Right atrium auricular region (tissue), 2 donors: ENCODE measurements at regions not wholly inside any gene's neighbourhood (a gene's known extent, or its start where the extent isn't known, plus 50 kb on each side); places are given as distances from the start of the nearest gene placed in this dataset.

ENCODE experiments used
- DNase-seq: peaks from one replicate; pipeline ENCODE4 v3.0.0-alpha.2; 2019; ENCODE audit warnings: low spot score
- H3K27ac ChIP-seq, 2 donors: fragments of 200-600 bp; sonication (generic); 1 replicate in 1 of 2; 2 replicates in 1 of 2; pipeline ENCODE4 v1.5.1; 2016 to 2019
- H3K27me3 ChIP-seq, 2 donors: fragments of 200-600 bp; sonication (generic); one replicate each; pipeline versions ENCODE4 v1.5.1 to v1.6.0; 2017 to 2019
- H3K36me3 ChIP-seq: fragments of 200-600 bp; sonication (generic); one replicate; pipeline ENCODE4 v1.5.1; 2016
- H3K4me1 ChIP-seq, 2 donors: fragments of 200-600 bp; sonication (generic); one replicate each; pipeline versions ENCODE4 v1.5.1 to v1.6.0; 2017 to 2019
- H3K4me3 ChIP-seq, 2 donors: fragments of 200-600 bp; sonication (generic); 1 replicate in 1 of 2; 2 replicates in 1 of 2; pipeline ENCODE4 v1.5.1; 2017 to 2019; ENCODE audit warnings: mild to moderate bottlenecking in 1 of 2, moderate library complexity in 1 of 2
- H3K9me3 ChIP-seq, 2 donors: fragments of 200-600 bp; sonication (generic); one replicate each; pipeline ENCODE4 v1.5.1; 2019
- CTCF ChIP-seq, 2 donors: fragments of 200-600 bp; sonication (generic); IDR thresholded peaks; one replicate each; pipeline ENCODE4 v1.5.1; 2019; ENCODE audit warnings: antibody characterized with exemption in 2 of 2

GRCh38 chr2:52113338-52113737 is 1081.4 kb upstream of the NRXN1 start:
- no peaks in the 10 kb centered on the region for H3K27me3 ChIP-seq
- no peak for TF ChIP-seq CTCF (IDR thresholded peaks at IDR 0.05)
- H3K27ac ChIP-seq = no peak overlapping the region
- H3K4me1 ChIP-seq = no peaks in the 10 kb centered on the region
- no peaks in the 10 kb centered on the region for H3K36me3 ChIP-seq
- DNase-seq = no peak
- peaks cover 0 to 7% of the 10 kb centered on the region in 2 donors for H3K9me3 ChIP-seq
- H3K4me3 ChIP-seq = no peak overlapping the region

- Histone ChIP-seq H3K4me1 (no peaks in the 10 kb centered on the region), H3K4me3 (no peak overlapping the region), H3K9me3 (peaks cover 0 to 7% of the 10 kb centered on the region in 2 donors), H3K36me3 (no peaks in the 10 kb centered on the region), H3K27me3 (no peaks in the 10 kb centered on the region), H3K27ac (no peak overlapping the region)
- TF ChIP-seq CTCF (IDR thresholded peaks at IDR 0.05) = no peak
- no peak for DNase-seq
These were observed 1080.2 kb upstream of the NRXN1 start for GRCh38 chr2:52112141-52112540.

GRCh38 chr2:52107124-52107523 is 1075.2 kb upstream of the NRXN1 start:
- H3K27me3 ChIP-seq = no peaks in the 10 kb centered on the region
- no peak for DNase-seq
- H3K4me1 ChIP-seq = no peaks in the 10 kb centered on the region
- peaks cover 0 to 7% of the 10 kb centered on the region in 2 donors for H3K9me3 ChIP-seq
- no peaks in the 10 kb centered on the region for H3K36me3 ChIP-seq
- no peak for TF ChIP-seq CTCF (IDR thresholded peaks at IDR 0.05)
- no peak overlapping the region for H3K27ac ChIP-seq
- no peak overlapping the region for H3K4me3 ChIP-seq

GRCh38 chr2:52097071-52097470 is 1065.1 kb upstream of the NRXN1 start:
- no peak for TF ChIP-seq CTCF (IDR thresholded peaks at IDR 0.05)
- DNase-seq = no peak
- H3K27ac ChIP-seq = no peak overlapping the region
- H3K9me3 ChIP-seq = no peaks in the 10 kb centered on the region
- H3K36me3 ChIP-seq = no peaks in the 10 kb centered on the region
- H3K4me1 ChIP-seq = no peaks in the 10 kb centered on the region
- no peak overlapping the region for H3K4me3 ChIP-seq
- H3K27me3 ChIP-seq = no peaks in the 10 kb centered on the region

- Histone ChIP-seq H3K4me1 (no peaks in the 10 kb centered on the region), H3K9me3 (no peaks in the 10 kb centered on the region), H3K27me3 (no peaks in the 10 kb centered on the region), H3K4me3 (no peak overlapping the region), H3K36me3 (no peaks in the 10 kb centered on the region), H3K27ac (no peak overlapping the region)
- no peak for DNase-seq
- no peak for TF ChIP-seq CTCF (IDR thresholded peaks at IDR 0.05)
These were observed 1052.8 kb upstream of the NRXN1 start for GRCh38 chr2:52084759-52085158.

GRCh38 chr2:52083214-52083613 is 1051.3 kb upstream of the NRXN1 start:
- no peaks in the 10 kb centered on the region for H3K27me3 ChIP-seq
- H3K4me3 ChIP-seq = no peak overlapping the region
- no peaks in the 10 kb centered on the region for H3K36me3 ChIP-seq
- no peaks in the 10 kb centered on the region for H3K4me1 ChIP-seq
- H3K27ac ChIP-seq = no peak overlapping the region
- H3K9me3 ChIP-seq = no peaks in the 10 kb centered on the region
- TF ChIP-seq CTCF (IDR thresholded peaks at IDR 0.05) = no peak
- no peak for DNase-seq
